Activated T-cell treated with anti-CD3 and anti-CD28 coated beads, Interleukin-2, amount 50 U/mL, for 1 hour (primary cell): ENCODE measurements at regions not wholly inside any gene's neighbourhood (a gene's known extent, or its start where the extent isn't known, plus 50 kb on each side); places are given as distances from the start of the nearest gene placed in this dataset.
"Not testable (repeated sequence)": the region's sequence is repeated elsewhere in the genome, so short reads cannot be mapped to it uniquely, and the experiment has no call there.

Experiments used
- DNase-seq: peaks from one replicate; pipeline ENCODE4 v3.0.0-alpha.2; 2020

- no peak for DNase-seq
Measured at GRCh38 chr7:20839196-20839735, 52.6 kb upstream of the SP8 start.

GRCh38 chr7:20839987-20840386 is 53.3 kb upstream of the SP8 start:
- no peak for DNase-seq

GRCh38 chr7:20846791-20847190 is 60.1 kb upstream of the SP8 start:
- no peak for DNase-seq

GRCh38 chr7:20858951-20859350 is 72.3 kb upstream of the SP8 start:
- no peak for DNase-seq

- no peak for DNase-seq
Measured at GRCh38 chr7:20861468-20861867, 74.8 kb upstream of the SP8 start.

GRCh38 chr7:20862554-20862953 is 75.9 kb upstream of the SP8 start:
- no peak for DNase-seq

- no peak for DNase-seq
Measured at GRCh38 chr7:20864221-20864620, 77.5 kb upstream of the SP8 start.

- no peak for DNase-seq
Measured at GRCh38 chr7:20865684-20866083, 79.0 kb upstream of the SP8 start.

GRCh38 chr7:20870977-20871376 is 84.3 kb upstream of the SP8 start:
- no peak for DNase-seq

GRCh38 chr7:20892776-20893175 is 106.1 kb upstream of the SP8 start:
- no peak for DNase-seq

- no peak for DNase-seq
Measured at GRCh38 chr7:20894806-20895205, 108.1 kb upstream of the SP8 start.

GRCh38 chr7:20895563-20895962 is 108.9 kb upstream of the SP8 start:
- DNase-seq, result no peak

GRCh38 chr7:20896996-20897395 is 110.3 kb upstream of the SP8 start:
- no peak for DNase-seq

- DNase-seq, result no peak
Measured at GRCh38 chr7:20906801-20907453, 120.2 kb upstream of the SP8 start.

- no peak for DNase-seq
Measured at GRCh38 chr7:20911081-20911480, 124.4 kb upstream of the SP8 start.

GRCh38 chr7:20913853-20914252 is 127.2 kb upstream of the SP8 start:
- DNase-seq, result no peak

GRCh38 chr7:20916311-20916710 is 129.6 kb upstream of the SP8 start:
- no peak for DNase-seq

GRCh38 chr7:20917603-20918002 is 130.9 kb upstream of the SP8 start:
- no peak for DNase-seq

- no peak for DNase-seq
Measured at GRCh38 chr7:20918156-20918555, 131.5 kb upstream of the SP8 start.

- DNase-seq, result not testable (repeated sequence)
Measured at GRCh38 chr7:20927178-20927577, 140.5 kb upstream of the SP8 start.

- no peak for DNase-seq
Measured at GRCh38 chr7:20927976-20928375, 141.3 kb upstream of the SP8 start.

- no peak for DNase-seq
Measured at GRCh38 chr7:20929199-20929598, 142.5 kb upstream of the SP8 start.

GRCh38 chr7:20931739-20932138 is 145.1 kb upstream of the SP8 start:
- no peak for DNase-seq

GRCh38 chr7:20932785-20933527 is 146.3 kb upstream of the SP8 start:
- no peak for DNase-seq

GRCh38 chr7:20945451-20945850 is 158.8 kb upstream of the SP8 start:
- no peak for DNase-seq
